CD4-positive, alpha-beta T cell (primary cell): ENCODE measurements at regions not wholly inside any gene's neighbourhood (a gene's known extent, or its start where the extent isn't known, plus 50 kb on each side); places are given as distances from the start of the nearest gene placed in this dataset.

Experiments used
- ATAC-seq: fragments of 200-7000 bp; cut with Tn5 transposase; one replicate; pipeline ENCODE4 v1.10.0; 2022; ENCODE audit warnings: mild to moderate bottlenecking; ENCODE audit not compliant: poor library complexity
- CTCF ChIA-PET: fragments of 350-600 bp; sonication (Branson Sonifier 250); formaldehyde crosslinking; loops from one replicate; lab custom pipeline; 2021; ENCODE audit warnings: antibody characterized with exemption, inconsistent platforms; lab: Charles Lee
- POLR2A ChIA-PET: fragments of 350-600 bp; sonication (Branson Sonifier 250); formaldehyde crosslinking; loops from one replicate; lab custom pipeline; 2021; ENCODE audit warnings: antibody characterized with exemption, inconsistent platforms; lab: Charles Lee
- DNase-seq, 14 experiments: peaks; one replicate each; pipeline ENCODE4 v3.0.0-alpha.2; 2013 to 2020; ENCODE audit warnings: mixed read lengths in 2 of 14
- H3K27ac ChIP-seq, 2 donors: one replicate each; pipeline versions ENCODE4 v1.5.1 to v1.7.0; 2013; ENCODE audit warnings: low read length in 2 of 2, low read depth in 1 of 2, mild to moderate bottlenecking in 1 of 2
- H3K27me3 ChIP-seq, 2 experiments: 1 replicate in 1 of 2; 2 replicates in 1 of 2; pipeline versions ENCODE4 v1.6.1 to v1.7.0; 2013; ENCODE audit warnings: low read length in 2 of 2, control low read depth in 1 of 2, mild to moderate bottlenecking in 1 of 2, moderate library complexity in 1 of 2; ENCODE audit not compliant: insufficient read depth in 2 of 2, control insufficient read depth in 1 of 2
- H3K36me3 ChIP-seq: one replicate; pipeline ENCODE4 v1.6.1; 2013; ENCODE audit warnings: low read length, control low read depth; ENCODE audit not compliant: insufficient read depth
- H3K4me1 ChIP-seq: one replicate; pipeline ENCODE4 v1.6.1; 2013; ENCODE audit warnings: low read length, control low read depth; ENCODE audit not compliant: insufficient read depth
- H3K4me3 ChIP-seq: one replicate; pipeline ENCODE4 v1.5.1; 2013; ENCODE audit warnings: mild to moderate bottlenecking, low read length, moderate library complexity
- H3K9me3 ChIP-seq, 2 experiments: 1 replicate in 1 of 2; 2 replicates in 1 of 2; pipeline versions ENCODE4 v1.6.1 to v1.7.0; 2013; ENCODE audit warnings: low read length in 2 of 2, mild to moderate bottlenecking in 2 of 2, control low read depth in 1 of 2, moderate library complexity in 1 of 2; ENCODE audit not compliant: control insufficient read depth in 1 of 2, insufficient read depth in 1 of 2
- H3K27ac Mint-ChIP-seq: one replicate; pipeline ENCODE4 v1.8.0; 2020; ENCODE audit warnings: mixed read lengths
- H3K27me3 Mint-ChIP-seq: one replicate; pipeline ENCODE4 v1.8.0; 2021; ENCODE audit warnings: mixed read lengths
- H3K36me3 Mint-ChIP-seq: one replicate; pipeline ENCODE4 v1.8.0; 2021; ENCODE audit warnings: low read depth, mixed read lengths
- H3K4me1 Mint-ChIP-seq: one replicate; pipeline ENCODE4 v1.8.0; 2021; ENCODE audit warnings: low read depth, mixed read lengths
- H3K4me3 Mint-ChIP-seq: one replicate; pipeline ENCODE4 v1.8.0; 2020; ENCODE audit warnings: mild to moderate bottlenecking, mixed read lengths
- H3K9me3 Mint-ChIP-seq: one replicate; pipeline ENCODE4 v1.8.0; 2020; ENCODE audit warnings: mixed read lengths
- intact Hi-C, 2 experiments: fragments of 100-400 bp; cut with DNase I in 1 of 2; cut with micrococcal nuclease in 1 of 2; formaldehyde crosslinking; loops; one replicate each; pipeline versions ENCODE4 v1.15.1 to v1.9.0; 2023 to 2025; cut with DNase I, micrococcal nuclease
- TF ChIP-seq, protein P1 (sequence below): fragments of 200-600 bp; IDR thresholded peaks from one replicate; pipeline ENCODE4 v1.8.0; 2022; ENCODE audit warnings: antibody characterized with exemption, mild to moderate bottlenecking

DNA sequence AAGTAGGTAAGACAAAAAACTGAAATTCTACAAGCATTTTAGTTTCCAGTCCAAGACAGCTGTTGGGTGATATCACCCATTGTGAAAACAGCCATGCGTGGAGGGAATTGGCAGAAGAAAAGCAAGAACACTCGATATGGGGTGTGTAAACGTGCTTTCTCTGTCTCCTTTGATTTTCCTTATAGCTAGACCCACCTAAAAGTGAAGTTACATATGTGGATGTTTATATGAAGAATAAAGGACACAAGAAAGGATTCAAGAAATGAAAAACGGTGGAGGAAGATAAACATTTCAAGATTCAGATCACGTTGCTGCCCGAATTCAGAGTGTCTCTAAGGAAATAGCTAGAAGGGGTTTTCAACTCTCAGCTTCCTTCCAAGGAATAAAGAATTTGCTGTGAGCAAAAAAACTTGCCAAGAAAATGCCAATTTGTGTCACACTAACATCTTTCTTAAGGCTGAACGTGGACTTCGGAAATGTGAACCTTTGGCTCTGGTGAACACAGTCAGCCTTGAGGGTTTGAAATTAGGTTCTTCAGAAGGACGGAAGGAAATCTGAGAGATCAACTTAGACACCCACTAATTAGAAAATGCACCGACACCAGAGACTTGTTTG lies 269.0 kb upstream of the ADAMTS9 start:
- Histone ChIP-seq H3K27me3 (no peaks in the 10 kb centered on the region), H3K9me3 (no peaks in the 10 kb centered on the region), H3K36me3 (no peaks in the 10 kb centered on the region), H3K27ac (no peak overlapping the region), H3K4me3 (no peak overlapping the region), H3K4me1 (no peaks in the 10 kb centered on the region)
- no peak overlapping the region for H3K27ac Mint-ChIP-seq
- no peaks in the 10 kb centered on the region for H3K36me3 Mint-ChIP-seq
- no peaks in the 10 kb centered on the region for H3K27me3 Mint-ChIP-seq
- no peaks in the 10 kb centered on the region for H3K4me1 Mint-ChIP-seq
- intact Hi-C loops, result no loop called here
- TF ChIP-seq, protein P1, sequence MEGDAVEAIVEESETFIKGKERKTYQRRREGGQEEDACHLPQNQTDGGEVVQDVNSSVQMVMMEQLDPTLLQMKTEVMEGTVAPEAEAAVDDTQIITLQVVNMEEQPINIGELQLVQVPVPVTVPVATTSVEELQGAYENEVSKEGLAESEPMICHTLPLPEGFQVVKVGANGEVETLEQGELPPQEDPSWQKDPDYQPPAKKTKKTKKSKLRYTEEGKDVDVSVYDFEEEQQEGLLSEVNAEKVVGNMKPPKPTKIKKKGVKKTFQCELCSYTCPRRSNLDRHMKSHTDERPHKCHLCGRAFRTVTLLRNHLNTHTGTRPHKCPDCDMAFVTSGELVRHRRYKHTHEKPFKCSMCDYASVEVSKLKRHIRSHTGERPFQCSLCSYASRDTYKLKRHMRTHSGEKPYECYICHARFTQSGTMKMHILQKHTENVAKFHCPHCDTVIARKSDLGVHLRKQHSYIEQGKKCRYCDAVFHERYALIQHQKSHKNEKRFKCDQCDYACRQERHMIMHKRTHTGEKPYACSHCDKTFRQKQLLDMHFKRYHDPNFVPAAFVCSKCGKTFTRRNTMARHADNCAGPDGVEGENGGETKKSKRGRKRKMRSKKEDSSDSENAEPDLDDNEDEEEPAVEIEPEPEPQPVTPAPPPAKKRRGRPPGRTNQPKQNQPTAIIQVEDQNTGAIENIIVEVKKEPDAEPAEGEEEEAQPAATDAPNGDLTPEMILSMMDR, result no peak
- no peak for DNase-seq
- ATAC-seq, result no peak
- H3K4me3 Mint-ChIP-seq, result no peak overlapping the region
- H3K9me3 Mint-ChIP-seq, result peaks cover 7% of the 10 kb centered on the region
- ChIA-PET POLR2A (no interaction called here), CTCF (no interaction called here)

DNA sequence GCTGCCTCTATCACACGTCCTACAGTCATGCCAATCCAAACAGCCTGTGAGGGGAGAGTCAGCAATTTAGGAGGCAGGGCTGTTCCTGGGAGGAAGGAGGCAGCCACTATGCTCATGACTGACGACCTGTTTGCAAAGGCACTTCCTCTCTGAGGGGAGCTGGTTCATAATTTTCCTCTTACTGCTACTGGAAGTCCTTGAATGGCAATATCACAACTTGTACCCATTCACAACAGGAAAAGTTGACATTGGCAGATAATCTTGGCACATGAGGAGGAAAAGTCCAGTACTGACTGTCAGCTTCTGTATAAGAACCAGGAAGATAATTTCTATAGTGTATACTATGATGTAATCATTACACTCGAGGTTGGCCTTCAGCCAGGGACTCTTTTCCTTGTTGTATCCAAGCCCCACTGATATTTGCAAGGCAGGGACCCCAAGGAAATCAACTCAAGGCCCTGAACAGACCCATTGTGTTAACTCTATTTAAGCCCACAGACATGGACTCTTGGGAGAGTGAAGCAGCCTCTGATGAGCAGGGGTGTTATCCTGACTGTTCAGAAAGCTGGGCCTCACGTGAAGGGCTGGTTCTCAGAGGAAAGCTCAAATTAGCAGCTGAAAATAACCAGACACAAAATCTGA lies 267.3 kb upstream of the ADAMTS9 start:
- no peak for DNase-seq
- TF ChIP-seq, protein P1, result no peak
- Histone ChIP-seq H3K27me3 (no peaks in the 10 kb centered on the region), H3K36me3 (no peaks in the 10 kb centered on the region), H3K27ac (no peak overlapping the region), H3K9me3 (no peaks in the 10 kb centered on the region), H3K4me3 (no peak overlapping the region), H3K4me1 (no peaks in the 10 kb centered on the region)
- ChIA-PET POLR2A (no interaction called here), CTCF (no interaction called here)
- no peaks in the 10 kb centered on the region for H3K36me3 Mint-ChIP-seq
- no peaks in the 10 kb centered on the region for H3K27me3 Mint-ChIP-seq
- no peak overlapping the region for H3K27ac Mint-ChIP-seq
- intact Hi-C loops, result no loop called here
- H3K4me1 Mint-ChIP-seq, result no peaks in the 10 kb centered on the region
- H3K4me3 Mint-ChIP-seq, result no peak overlapping the region
- H3K9me3 Mint-ChIP-seq, result peaks cover 5% of the 10 kb centered on the region
- no peak for ATAC-seq

DNA sequence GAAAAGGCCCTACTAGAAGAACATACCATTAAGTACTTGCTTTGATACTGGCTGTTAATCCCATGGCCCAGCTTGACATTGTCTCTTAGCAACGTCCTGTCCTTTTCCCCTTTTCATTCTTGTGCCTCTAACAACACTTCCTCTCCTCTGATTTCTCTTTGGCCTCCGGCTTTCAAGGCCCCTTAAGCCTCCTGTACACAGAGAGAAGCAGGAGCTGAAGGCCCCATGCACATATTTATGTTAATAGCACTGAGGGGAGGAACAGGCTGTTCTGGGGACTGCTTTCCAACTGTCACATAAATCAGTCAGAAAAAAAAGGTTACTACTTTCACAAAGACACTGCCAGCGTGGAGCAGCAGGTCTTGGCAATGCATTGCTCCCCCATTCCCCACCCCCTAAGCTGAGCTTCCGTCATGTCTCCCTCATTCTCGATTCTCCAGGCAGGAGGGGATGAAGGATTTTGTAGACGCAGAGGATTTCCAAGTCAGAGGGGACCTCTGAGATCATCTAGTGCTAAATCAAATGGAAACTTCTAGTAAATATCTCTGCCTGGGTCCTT lies 257.4 kb upstream of the ADAMTS9 start:
- H3K4me1 Mint-ChIP-seq, result no peaks in the 10 kb centered on the region
- Histone ChIP-seq H3K27ac (no peak overlapping the region), H3K27me3 (no peaks in the 10 kb centered on the region), H3K9me3 (no peaks in the 10 kb centered on the region), H3K36me3 (no peaks in the 10 kb centered on the region), H3K4me1 (no peaks in the 10 kb centered on the region), H3K4me3 (no peak overlapping the region)
- no peak for DNase-seq
- CTCF ChIA-PET, result no interaction called here
- TF ChIP-seq, protein P1, result no peak
- ATAC-seq, result no peak
- no peaks in the 10 kb centered on the region for H3K36me3 Mint-ChIP-seq
- POLR2A ChIA-PET, result no interaction called here
- intact Hi-C loops, result no loop called here
- no peak overlapping the region for H3K27ac Mint-ChIP-seq
- peaks cover 8% of the 10 kb centered on the region for H3K9me3 Mint-ChIP-seq
- H3K4me3 Mint-ChIP-seq, result no peak overlapping the region
- no peaks in the 10 kb centered on the region for H3K27me3 Mint-ChIP-seq
